DND-41 (cell line): ENCODE measurements at regions not wholly inside any gene's neighbourhood (a gene's known extent, or its start where the extent isn't known, plus 50 kb on each side); places are given as distances from the start of the nearest gene placed in this dataset.
"Not testable (repeated sequence)": the region's sequence is repeated elsewhere in the genome, so short reads cannot be mapped to it uniquely, and the experiment has no call there.

ENCODE experiments used
- ATAC-seq: fragments of 200-7000 bp; cut with Tn5 transposase; 3 replicates; pipeline ENCODE4 v1.9.1; 2021; ENCODE audit warnings: low read depth; ENCODE audit not compliant: insufficient read depth
- DNase-seq: peaks from one replicate; pipeline ENCODE4 v3.0.0-alpha.2; 2020
- H2AFZ ChIP-seq: 2 replicates; pipeline ENCODE4 v1.6.0; 2012; ENCODE audit warnings: low read depth, low read length
- H3K27ac ChIP-seq: 2 replicates; pipeline ENCODE4 v1.5.1; 2012; ENCODE audit warnings: low read length, inconsistent platforms
- H3K27me3 ChIP-seq: fragments of 200-600 bp; sonication (generic); 2 replicates; pipeline ENCODE4 v1.6.0; 2012; ENCODE audit warnings: low read length, mild to moderate bottlenecking, inconsistent platforms; ENCODE audit not compliant: insufficient read depth, poor library complexity
- H3K36me3 ChIP-seq: 2 replicates; pipeline ENCODE4 v1.5.1; 2012; ENCODE audit warnings: low read length, inconsistent platforms; ENCODE audit not compliant: insufficient read depth
- H3K4me1 ChIP-seq: 2 replicates; pipeline ENCODE4 v1.5.1; 2012; ENCODE audit warnings: mild to moderate bottlenecking, low read length; ENCODE audit not compliant: insufficient read depth
- H3K4me2 ChIP-seq: 2 replicates; pipeline ENCODE4 v1.6.0; 2012; ENCODE audit warnings: mild to moderate bottlenecking, moderate library complexity, low read length, inconsistent platforms; ENCODE audit not compliant: insufficient read depth
- H3K4me3 ChIP-seq, 2 experiments: fragments of 200-600 bp in 1 of 2; shearing (Covaris generic) in 1 of 2; 2 replicates each; pipeline ENCODE4 v1.5.1; 2012 to 2016; ENCODE audit warnings: inconsistent platforms in 2 of 2, low read length in 2 of 2, mild to moderate bottlenecking in 2 of 2, low read depth in 1 of 2, moderate library complexity in 1 of 2
- H3K79me2 ChIP-seq: 2 replicates; pipeline ENCODE4 v1.6.0; 2012; ENCODE audit warnings: low read length, inconsistent platforms; ENCODE audit not compliant: insufficient read depth
- H3K9ac ChIP-seq: 2 replicates; pipeline ENCODE4 v1.6.0; 2012; ENCODE audit warnings: low read depth, mild to moderate bottlenecking, inconsistent platforms, low read length, moderate library complexity
- H3K9me3 ChIP-seq: 2 replicates; pipeline ENCODE4 v1.5.1; 2012; ENCODE audit warnings: low read length, moderate library complexity, mild to moderate bottlenecking, inconsistent platforms; ENCODE audit not compliant: insufficient read depth, severe bottlenecking
- H4K20me1 ChIP-seq: 2 replicates; pipeline ENCODE4 v1.6.0; 2012; ENCODE audit warnings: low read length; ENCODE audit not compliant: insufficient read depth
- EZH2 ChIP-seq: IDR thresholded peaks from 3 replicates; pipeline ENCODE4 v1.6.1; 2012; ENCODE audit warnings: borderline replicate concordance, low read depth, mild to moderate bottlenecking, moderate library complexity, low read length, inconsistent platforms; ENCODE audit not compliant: severe bottlenecking
- TF ChIP-seq, protein P1 (sequence below): IDR thresholded peaks from 2 replicates; pipeline ENCODE4 v1.5.1; 2012; ENCODE audit warnings: borderline replicate concordance, low read length, moderate library complexity, mild to moderate bottlenecking; ENCODE audit not compliant: poor library complexity, severe bottlenecking; ENCODE audit errors: extremely low read depth

DNA sequence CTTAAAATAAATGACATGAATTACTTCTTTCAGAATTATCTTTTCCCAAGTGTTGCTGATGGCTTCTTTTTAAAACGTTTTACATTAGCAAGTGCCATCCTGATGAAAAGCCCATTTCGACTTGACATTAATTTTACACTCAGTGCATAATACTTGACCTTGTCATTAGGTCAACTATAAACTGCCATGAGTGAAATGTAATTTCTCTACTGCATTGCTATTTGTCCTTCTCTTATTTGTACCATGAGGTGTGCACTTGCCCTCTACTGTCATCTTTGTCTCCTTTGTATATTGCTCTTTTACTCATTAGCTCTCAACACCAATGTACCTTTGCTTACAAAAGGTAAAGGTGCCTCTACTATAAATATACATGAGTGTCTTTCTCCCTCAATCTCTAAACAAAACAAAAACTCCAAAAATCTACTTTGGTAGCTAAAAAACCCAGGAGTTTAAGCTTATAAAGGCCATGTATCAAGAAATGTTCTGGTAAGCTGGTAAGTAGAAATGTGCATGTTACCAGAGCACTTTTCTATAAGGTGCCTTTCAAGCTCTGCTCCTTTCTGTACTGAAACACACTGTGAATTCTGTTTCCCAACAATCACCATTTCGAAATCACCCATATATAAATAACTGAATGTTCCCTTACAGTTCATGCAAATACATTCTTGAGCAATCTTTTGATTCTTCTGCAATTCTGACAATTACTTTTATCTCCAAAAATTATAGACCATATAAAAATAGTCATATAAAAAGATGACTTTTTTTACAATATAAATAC lies 351.4 kb downstream of the SLITRK5 start:
- no peaks in the 10 kb centered on the region for H3K36me3 ChIP-seq
- H3K4me1 ChIP-seq: no peaks in the 10 kb centered on the region
- H2AFZ ChIP-seq: no peak overlapping the region
- no peak overlapping the region for H3K4me3 ChIP-seq
- no peaks in the 10 kb centered on the region for H4K20me1 ChIP-seq
- H3K27me3 ChIP-seq: no peaks in the 10 kb centered on the region
- DNase-seq (no peak), ATAC-seq (no peak)
- no peaks in the 10 kb centered on the region for H3K9me3 ChIP-seq
- TF ChIP-seq, protein P1, sequence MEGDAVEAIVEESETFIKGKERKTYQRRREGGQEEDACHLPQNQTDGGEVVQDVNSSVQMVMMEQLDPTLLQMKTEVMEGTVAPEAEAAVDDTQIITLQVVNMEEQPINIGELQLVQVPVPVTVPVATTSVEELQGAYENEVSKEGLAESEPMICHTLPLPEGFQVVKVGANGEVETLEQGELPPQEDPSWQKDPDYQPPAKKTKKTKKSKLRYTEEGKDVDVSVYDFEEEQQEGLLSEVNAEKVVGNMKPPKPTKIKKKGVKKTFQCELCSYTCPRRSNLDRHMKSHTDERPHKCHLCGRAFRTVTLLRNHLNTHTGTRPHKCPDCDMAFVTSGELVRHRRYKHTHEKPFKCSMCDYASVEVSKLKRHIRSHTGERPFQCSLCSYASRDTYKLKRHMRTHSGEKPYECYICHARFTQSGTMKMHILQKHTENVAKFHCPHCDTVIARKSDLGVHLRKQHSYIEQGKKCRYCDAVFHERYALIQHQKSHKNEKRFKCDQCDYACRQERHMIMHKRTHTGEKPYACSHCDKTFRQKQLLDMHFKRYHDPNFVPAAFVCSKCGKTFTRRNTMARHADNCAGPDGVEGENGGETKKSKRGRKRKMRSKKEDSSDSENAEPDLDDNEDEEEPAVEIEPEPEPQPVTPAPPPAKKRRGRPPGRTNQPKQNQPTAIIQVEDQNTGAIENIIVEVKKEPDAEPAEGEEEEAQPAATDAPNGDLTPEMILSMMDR: no peak
- no peak for TF ChIP-seq EZH2
- H3K27ac ChIP-seq: no peak overlapping the region
- H3K9ac ChIP-seq: no peak overlapping the region
- H3K4me2 ChIP-seq: no peak overlapping the region
- H3K79me2 ChIP-seq: no peaks in the 10 kb centered on the region

DNA sequence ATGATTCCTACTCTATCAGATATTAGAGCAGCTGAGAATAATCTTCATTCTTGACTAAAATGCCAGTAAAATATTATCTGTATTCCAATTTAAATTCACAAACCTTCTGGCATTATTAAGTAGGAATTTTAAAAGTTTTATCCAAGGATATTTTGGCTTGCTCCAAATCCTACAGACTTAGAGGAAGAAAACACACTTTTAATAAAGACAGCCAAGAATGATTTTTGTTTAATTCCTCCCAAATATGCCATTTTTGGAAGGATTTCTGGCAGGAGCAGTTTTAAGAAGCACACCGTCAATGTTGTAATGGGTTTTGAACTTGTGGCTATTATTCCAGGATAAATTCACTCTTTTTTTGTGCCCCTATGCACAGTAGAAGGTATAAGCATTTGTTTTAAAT lies 355.1 kb downstream of the SLITRK5 start:
- no peaks in the 10 kb centered on the region for H4K20me1 ChIP-seq
- no peak overlapping the region for H3K27ac ChIP-seq
- H3K27me3 ChIP-seq: no peaks in the 10 kb centered on the region
- no peak overlapping the region for H2AFZ ChIP-seq
- no peak overlapping the region for H3K4me2 ChIP-seq
- H3K9me3 ChIP-seq: no peaks in the 10 kb centered on the region
- H3K4me3 ChIP-seq: no peak overlapping the region
- no peak overlapping the region for H3K9ac ChIP-seq
- H3K79me2 ChIP-seq: no peaks in the 10 kb centered on the region
- ATAC-seq (no peak), DNase-seq (no peak)
- H3K4me1 ChIP-seq: no peaks in the 10 kb centered on the region
- no peaks in the 10 kb centered on the region for H3K36me3 ChIP-seq
- TF ChIP-seq, protein P1: no peak
- TF ChIP-seq EZH2: no peak

DNA sequence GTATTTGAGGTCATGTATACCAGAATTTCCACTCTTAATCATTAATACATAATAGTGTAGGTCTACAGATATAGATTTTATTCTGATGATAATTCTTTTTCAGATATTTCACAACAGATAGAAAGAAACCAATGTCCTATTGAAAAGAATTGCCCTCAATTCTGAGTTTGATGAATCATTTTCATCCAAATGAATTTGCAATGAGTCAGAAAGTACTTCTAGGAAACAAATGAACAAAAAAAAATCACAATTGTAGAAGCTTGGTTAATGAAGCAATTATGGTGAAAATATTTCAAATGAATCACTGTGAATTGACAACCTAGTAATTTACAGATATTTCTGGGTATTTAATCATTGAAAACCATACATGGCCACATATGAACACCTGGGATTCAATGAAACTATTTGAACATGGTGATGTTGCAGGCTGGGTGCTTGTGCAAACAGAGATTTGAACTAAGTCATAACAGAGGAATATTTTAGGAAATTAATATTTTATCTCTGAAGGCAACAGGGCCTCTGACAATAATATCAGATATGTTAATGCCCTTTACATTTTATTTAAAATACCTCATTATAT lies 360.9 kb downstream of the SLITRK5 start:
- no peak overlapping the region for H3K27ac ChIP-seq
- no peak overlapping the region for H3K4me3 ChIP-seq
- DNase-seq (no peak), ATAC-seq (no peak)
- no peak overlapping the region for H2AFZ ChIP-seq
- H4K20me1 ChIP-seq: no peaks in the 10 kb centered on the region
- no peak for TF ChIP-seq EZH2
- no peaks in the 10 kb centered on the region for H3K36me3 ChIP-seq
- H3K4me1 ChIP-seq: no peaks in the 10 kb centered on the region
- no peak overlapping the region for H3K9ac ChIP-seq
- no peaks in the 10 kb centered on the region for H3K27me3 ChIP-seq
- no peaks in the 10 kb centered on the region for H3K9me3 ChIP-seq
- no peaks in the 10 kb centered on the region for H3K79me2 ChIP-seq
- H3K4me2 ChIP-seq: no peak overlapping the region

DNA sequence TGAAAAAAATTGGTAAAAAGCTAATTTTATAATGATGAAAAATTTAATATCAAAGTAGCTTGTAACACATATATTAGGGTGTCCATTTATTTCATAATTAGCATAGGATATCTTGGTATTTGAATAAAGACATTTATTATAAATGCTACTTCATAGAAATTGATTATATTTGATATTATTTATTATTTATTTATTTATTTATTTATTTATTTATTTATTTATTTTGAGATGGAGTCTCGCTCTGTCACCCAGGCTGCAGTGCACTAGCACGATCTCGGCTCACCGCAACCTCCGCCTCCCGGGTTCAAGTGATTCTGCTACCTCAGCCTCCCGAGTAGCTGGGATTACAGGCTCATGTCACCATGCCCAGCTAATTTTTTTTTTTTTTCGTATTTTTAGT lies 365.0 kb downstream of the SLITRK5 start:
- not testable (repeated sequence) for H3K9ac ChIP-seq, H3K36me3 ChIP-seq, H3K9me3 ChIP-seq, H3K4me2 ChIP-seq, H2AFZ ChIP-seq, H3K27me3 ChIP-seq, H3K4me1 ChIP-seq, H3K4me3 ChIP-seq, H3K79me2 ChIP-seq, ATAC-seq, H3K27ac ChIP-seq, H4K20me1 ChIP-seq, DNase-seq
